ENCODE measurements at regions not wholly inside any gene's neighbourhood (a gene's known extent, or its start where the extent isn't known, plus 50 kb on each side); places are given as distances from the start of the nearest gene placed in this dataset.

DNA sequence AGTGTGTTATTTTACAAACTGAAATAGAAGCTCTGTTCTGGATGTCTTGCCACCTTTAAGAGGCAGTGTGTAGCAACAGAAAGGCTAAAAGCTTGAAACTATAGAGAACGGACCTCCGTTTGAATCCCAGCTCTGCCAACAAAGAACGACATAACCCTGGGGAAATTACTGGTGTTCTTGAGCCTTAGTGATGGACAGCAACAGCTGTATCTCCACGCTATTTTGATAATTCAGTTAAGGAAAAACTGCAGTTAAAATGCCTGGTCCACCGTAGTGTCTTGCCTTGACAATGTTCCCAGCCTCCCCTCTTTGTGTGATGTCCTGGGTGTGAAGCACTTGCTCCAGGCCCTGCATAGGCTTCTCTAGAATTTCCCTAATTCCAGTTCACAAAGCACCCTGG, 256.8 kb upstream of the HS3ST1 start:
- TF ChIP-seq SMC3 (IDR thresholded peaks at IDR 0.05; ENCODE audit: low read depth, low read length) (no peak), MXI1 (IDR thresholded peaks at IDR 0.05; ENCODE audit: borderline replicate concordance, low read depth, low read length) (no peak), POLR2A (IDR thresholded peaks at IDR 0.05; ENCODE audit: low read depth, low read length) (no peak), RFX5 (IDR thresholded peaks at IDR 0.05; ENCODE audit: low read depth, low read length) (no peak), NFE2L2 (IDR thresholded peaks at IDR 0.05; ENCODE audit: low read depth, low read length) (no peak), CEBPB (IDR thresholded peaks at IDR 0.05; ENCODE audit: low read depth, low read length) (no peak), MAZ (IDR thresholded peaks at IDR 0.05; ENCODE audit: borderline replicate concordance, low read depth, low read length) (no peak), CHD1 (IDR thresholded peaks at IDR 0.05; ENCODE audit: low read depth, low read length) (no peak), FOS (IDR thresholded peaks at IDR 0.05; ENCODE audit: low read depth, low read length) (no peak), BHLHE40 (IDR thresholded peaks at IDR 0.05; ENCODE audit: low read depth, low read length) (no peak)
- TF ChIP-seq, protein P1, sequence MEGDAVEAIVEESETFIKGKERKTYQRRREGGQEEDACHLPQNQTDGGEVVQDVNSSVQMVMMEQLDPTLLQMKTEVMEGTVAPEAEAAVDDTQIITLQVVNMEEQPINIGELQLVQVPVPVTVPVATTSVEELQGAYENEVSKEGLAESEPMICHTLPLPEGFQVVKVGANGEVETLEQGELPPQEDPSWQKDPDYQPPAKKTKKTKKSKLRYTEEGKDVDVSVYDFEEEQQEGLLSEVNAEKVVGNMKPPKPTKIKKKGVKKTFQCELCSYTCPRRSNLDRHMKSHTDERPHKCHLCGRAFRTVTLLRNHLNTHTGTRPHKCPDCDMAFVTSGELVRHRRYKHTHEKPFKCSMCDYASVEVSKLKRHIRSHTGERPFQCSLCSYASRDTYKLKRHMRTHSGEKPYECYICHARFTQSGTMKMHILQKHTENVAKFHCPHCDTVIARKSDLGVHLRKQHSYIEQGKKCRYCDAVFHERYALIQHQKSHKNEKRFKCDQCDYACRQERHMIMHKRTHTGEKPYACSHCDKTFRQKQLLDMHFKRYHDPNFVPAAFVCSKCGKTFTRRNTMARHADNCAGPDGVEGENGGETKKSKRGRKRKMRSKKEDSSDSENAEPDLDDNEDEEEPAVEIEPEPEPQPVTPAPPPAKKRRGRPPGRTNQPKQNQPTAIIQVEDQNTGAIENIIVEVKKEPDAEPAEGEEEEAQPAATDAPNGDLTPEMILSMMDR (conservative IDR thresholded peaks at IDR 0.05; ENCODE audit: low read depth, low read length), result no peak
- TF ChIP-seq, protein P2, sequence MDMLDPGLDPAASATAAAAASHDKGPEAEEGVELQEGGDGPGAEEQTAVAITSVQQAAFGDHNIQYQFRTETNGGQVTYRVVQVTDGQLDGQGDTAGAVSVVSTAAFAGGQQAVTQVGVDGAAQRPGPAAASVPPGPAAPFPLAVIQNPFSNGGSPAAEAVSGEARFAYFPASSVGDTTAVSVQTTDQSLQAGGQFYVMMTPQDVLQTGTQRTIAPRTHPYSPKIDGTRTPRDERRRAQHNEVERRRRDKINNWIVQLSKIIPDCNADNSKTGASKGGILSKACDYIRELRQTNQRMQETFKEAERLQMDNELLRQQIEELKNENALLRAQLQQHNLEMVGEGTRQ (IDR thresholded peaks at IDR 0.05; ENCODE audit: low read depth, low read length), result no peak
